Right lobe of liver (tissue), 4 donors: ENCODE measurements at regions not wholly inside any gene's neighbourhood (a gene's known extent, or its start where the extent isn't known, plus 50 kb on each side); places are given as distances from the start of the nearest gene placed in this dataset.

ENCODE experiments used
- CTCF ChIP-seq, 4 donors: fragments of 200-600 bp in 3 of 4; fragments of 450-650 bp in 1 of 4; IDR thresholded peaks; one replicate each; pipeline versions ENCODE4 v1.5.1 to v1.8.0; 2016 to 2022; ENCODE audit warnings: antibody characterized with exemption in 4 of 4, mild to moderate bottlenecking in 2 of 4
- POLR2A ChIP-seq: fragments of 450-650 bp; IDR thresholded peaks from one replicate; pipeline ENCODE4 v1.6.1; 2017; ENCODE audit warnings: antibody characterized with exemption, mild to moderate bottlenecking
- donor health status: DM: no; HTN: no; CAD: no.
- donor health status: DM: no; HTN: no; CAD: no.
- donor health status: DM: no; HTN: yes; CAD: no.

DNA sequence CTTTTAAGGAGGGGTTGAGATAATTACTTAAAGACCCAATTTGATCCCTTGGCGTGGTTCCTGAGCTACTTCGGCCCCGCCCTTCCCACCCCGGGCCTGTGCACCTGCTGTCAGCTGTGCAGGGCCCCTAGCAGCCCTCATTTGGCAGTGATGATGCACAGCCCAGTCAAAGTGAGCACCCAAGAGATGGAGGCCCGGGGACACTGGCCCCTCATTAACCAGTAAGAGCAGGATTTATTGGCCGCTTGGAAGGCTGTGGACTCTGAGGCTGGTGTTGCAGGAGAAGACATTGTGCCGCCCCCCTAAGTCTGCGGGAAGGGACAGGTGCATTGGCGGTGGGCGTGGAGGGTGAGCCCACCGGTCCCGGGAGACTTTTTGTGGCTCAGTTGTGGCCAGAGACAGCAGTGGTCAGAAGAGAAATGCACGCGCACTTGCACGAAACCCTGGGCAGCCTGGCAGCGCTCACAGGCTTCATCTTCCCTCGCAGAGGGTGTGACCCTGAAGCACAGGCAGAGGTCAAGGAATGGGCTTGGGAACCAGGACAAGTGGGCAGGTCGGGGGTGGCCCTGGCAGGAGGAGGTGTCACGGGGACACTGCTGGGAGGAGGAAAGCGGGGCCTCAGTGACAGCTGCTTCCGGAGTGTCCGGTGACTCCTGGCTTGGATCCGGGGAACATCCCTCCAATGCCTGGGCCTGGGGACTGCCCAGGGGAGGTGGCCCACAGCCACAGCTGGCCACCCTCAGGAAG is 74.0 kb upstream of the RXRA start:
- no peak for TF ChIP-seq CTCF (IDR thresholded peaks at IDR 0.05)
- no peak for TF ChIP-seq POLR2A
